WTC11 (cell line): ENCODE measurements at regions not wholly inside any gene's neighbourhood (a gene's known extent, or its start where the extent isn't known, plus 50 kb on each side); places are given as distances from the start of the nearest gene placed in this dataset.

ENCODE experiments used
- ATAC-seq: fragments of 200-7000 bp; cut with Tn5 transposase; 2 replicates; pipeline ENCODE4 v1.10.0; 2021; ENCODE audit warnings: mild to moderate bottlenecking, moderate library complexity
- CTCF ChIA-PET: fragments of 300-600 bp; sonication (Branson Sonifier 250); formaldehyde crosslinking; loops from one replicate; lab custom pipeline; 2021; ENCODE audit warnings: antibody characterized with exemption; lab: Charles Lee
- POLR2A ChIA-PET: fragments of 350-600 bp; sonication (Branson Sonifier 250); formaldehyde crosslinking; loops from one replicate; lab custom pipeline; 2021; ENCODE audit warnings: antibody characterized with exemption; lab: Charles Lee
- DNase-seq: peaks from one replicate; pipeline ENCODE4 v3.0.0; 2021; ENCODE audit warnings: low spot score
- H3K27ac Mint-ChIP-seq: 2 replicates; pipeline ENCODE4 v1.8.0; 2021; ENCODE audit warnings: mixed read lengths
- H3K27me3 Mint-ChIP-seq: 2 replicates; pipeline ENCODE4 v1.8.0; 2021; ENCODE audit warnings: low read depth, mild to moderate bottlenecking, moderate library complexity, mixed read lengths
- H3K36me3 Mint-ChIP-seq: 2 replicates; pipeline ENCODE4 v1.8.0; 2021; ENCODE audit warnings: mixed read lengths
- H3K4me1 Mint-ChIP-seq: 2 replicates; pipeline ENCODE4 v1.8.0; 2022; ENCODE audit warnings: mixed read lengths
- H3K4me3 Mint-ChIP-seq: 2 replicates; pipeline ENCODE4 v1.8.0; 2021; ENCODE audit warnings: mild to moderate bottlenecking, moderate library complexity, mixed read lengths
- H3K9me3 Mint-ChIP-seq: 2 replicates; pipeline ENCODE4 v1.8.0; 2021; ENCODE audit warnings: mixed read lengths
- CREB1 ChIP-seq: sonication (generic); formaldehyde crosslinking; IDR thresholded peaks from 2 replicates; pipeline ENCODE4 v1.8.0; 2023; ENCODE audit warnings: mild to moderate bottlenecking, missing genetic modification reagents
- CREM ChIP-seq: sonication (generic); formaldehyde crosslinking; IDR thresholded peaks from 2 replicates; pipeline ENCODE4 v1.8.1; 2022; ENCODE audit warnings: mild to moderate bottlenecking, missing genetic modification reagents, moderate library complexity
- E2F4 ChIP-seq: sonication (generic); formaldehyde crosslinking; IDR thresholded peaks from 2 replicates; pipeline ENCODE4 v1.8.1; 2022; ENCODE audit warnings: low read depth, mild to moderate bottlenecking, moderate library complexity, missing genetic modification reagents, borderline replicate concordance
- ELF4 ChIP-seq: sonication (generic); formaldehyde crosslinking; IDR thresholded peaks from 2 replicates; pipeline ENCODE4 v1.8.1; 2022; ENCODE audit warnings: low read depth, mild to moderate bottlenecking, moderate library complexity, missing genetic modification reagents
- FOXP1 ChIP-seq: sonication (generic); formaldehyde crosslinking; IDR thresholded peaks from 2 replicates; pipeline ENCODE4 v1.8.0; 2022; ENCODE audit warnings: missing genetic modification reagents, mild to moderate bottlenecking, moderate library complexity, borderline replicate concordance
- FOXP4 ChIP-seq: sonication (generic); formaldehyde crosslinking; IDR thresholded peaks from 2 replicates; pipeline ENCODE4 v1.8.0; 2022; ENCODE audit warnings: mild to moderate bottlenecking, missing genetic modification reagents
- GABPB1 ChIP-seq: sonication (generic); formaldehyde crosslinking; IDR thresholded peaks from 2 replicates; pipeline ENCODE4 v1.8.1; 2023; ENCODE audit warnings: mild to moderate bottlenecking, missing genetic modification reagents
- GRHL2 ChIP-seq: fragments of 250-450 bp; sonication (Bioruptor Pico); IDR thresholded peaks from 2 replicates; pipeline ENCODE4 v1.8.0; 2022; ENCODE audit warnings: mild to moderate bottlenecking, moderate library complexity; ENCODE audit not compliant: insufficient replicate concordance, severe bottlenecking
- IRF1 ChIP-seq: sonication (generic); formaldehyde crosslinking; IDR thresholded peaks from 2 replicates; pipeline ENCODE4 v1.8.0; 2023; ENCODE audit warnings: missing genetic modification reagents
- MAX ChIP-seq: sonication (generic); formaldehyde crosslinking; IDR thresholded peaks from 2 replicates; pipeline ENCODE4 v1.8.0; 2022; ENCODE audit warnings: mild to moderate bottlenecking, missing genetic modification reagents
- NFE2L1 ChIP-seq: sonication (generic); formaldehyde crosslinking; IDR thresholded peaks from 2 replicates; pipeline ENCODE4 v1.8.1; 2023; ENCODE audit warnings: missing genetic modification reagents
- NFYB ChIP-seq: sonication (generic); formaldehyde crosslinking; conservative IDR thresholded peaks from 2 replicates; pipeline ENCODE4 v1.8.0; 2022; ENCODE audit warnings: low read depth, missing genetic modification reagents
- PRDM15 ChIP-seq: sonication (generic); formaldehyde crosslinking; IDR thresholded peaks from 2 replicates; pipeline ENCODE4 v1.8.0; 2022; ENCODE audit warnings: missing genetic modification reagents
- PREB ChIP-seq: sonication (generic); formaldehyde crosslinking; IDR thresholded peaks from 2 replicates; pipeline ENCODE4 v1.8.1; 2022; ENCODE audit warnings: mild to moderate bottlenecking, missing genetic modification reagents, moderate library complexity, borderline replicate concordance
- RORB ChIP-seq: fragments of 250-450 bp; sonication (Bioruptor Pico); IDR thresholded peaks from 2 replicates; pipeline ENCODE4 v1.9.0; 2021; ENCODE audit warnings: mild to moderate bottlenecking
- TCF7 ChIP-seq: sonication (generic); formaldehyde crosslinking; IDR thresholded peaks from 2 replicates; pipeline ENCODE4 v1.8.0; 2022; ENCODE audit warnings: mild to moderate bottlenecking, low read depth, missing genetic modification reagents, moderate library complexity
- TEAD4 ChIP-seq: sonication (generic); formaldehyde crosslinking; IDR thresholded peaks from 2 replicates; pipeline ENCODE4 v1.8.0; 2022; ENCODE audit warnings: mild to moderate bottlenecking, missing genetic modification reagents
- TP53 ChIP-seq: sonication (generic); formaldehyde crosslinking; IDR thresholded peaks from 2 replicates; pipeline ENCODE4 v1.8.1; 2023; ENCODE audit warnings: mild to moderate bottlenecking, missing genetic modification reagents
- USF2 ChIP-seq: sonication (generic); formaldehyde crosslinking; IDR thresholded peaks from 2 replicates; pipeline ENCODE4 v1.8.1; 2023; ENCODE audit warnings: mild to moderate bottlenecking, missing genetic modification reagents, moderate library complexity
- ZBTB43 ChIP-seq: sonication (generic); formaldehyde crosslinking; IDR thresholded peaks from 2 replicates; pipeline ENCODE4 v1.8.1; 2023; ENCODE audit warnings: mild to moderate bottlenecking, missing genetic modification reagents
- ZNF396 ChIP-seq: fragments of 250-450 bp; sonication (Bioruptor Pico); IDR thresholded peaks from 2 replicates; pipeline ENCODE4 v1.8.0; 2021; ENCODE audit warnings: mild to moderate bottlenecking, moderate library complexity, borderline replicate concordance

- TF ChIP-seq PREB (CRISPR knock-in tag) (no peak), GRHL2 (no peak), CREM (no peak), CREB1 (CRISPR knock-in tag) (no peak), USF2 (0 out of 2 replicates have a peak, but pooled peaks have one; percentile 5), ZBTB43 (CRISPR knock-in tag) (0 out of 2 replicates have a peak, but pooled peaks have one; percentile 65), FOXP4 (CRISPR knock-in tag) (no peak), RORB (no peak), MAX (CRISPR knock-in tag) (peak; percentile 68), FOXP1 (CRISPR knock-in tag) (peak; percentile 52; the same call in 1 of the 2 replicates), NFE2L1 (CRISPR knock-in tag) (peak; percentile 78; the same call in 1 of the 2 replicates), GABPB1 (CRISPR knock-in tag) (no peak), ELF4 (CRISPR knock-in tag) (no peak), TEAD4 (CRISPR knock-in tag) (0 out of 2 replicates have a peak, but pooled peaks have one; percentile 6), IRF1 (CRISPR knock-in tag) (no peak)
- TF ChIP-seq, all 79 proteins: peak for 20
These were observed 89.6 kb downstream of the FOXL3 start (continued) for GRCh38 chr7:379456-380138.

GRCh38 chr7:380139-380485 lies 90.1 kb downstream of the FOXL3 start:
- peaks cover 17% of the 10 kb centered on the region for H3K9me3 Mint-ChIP-seq
- CTCF ChIA-PET = no interaction called here
- peaks cover 18% of the 10 kb centered on the region for H3K27me3 Mint-ChIP-seq
- TF ChIP-seq NFE2L1 (CRISPR knock-in tag) = 0 out of 2 replicates have a peak, but pooled peaks have one; percentile 6
- TF ChIP-seq GRHL2 = no peak
- H3K36me3 Mint-ChIP-seq = 0 out of 2 replicates have a peak, but pooled peaks cover 9% of the 10 kb centered on the region
- no peaks in the 10 kb centered on the region; the same call in 1 of the 2 replicates for H3K4me1 Mint-ChIP-seq
- POLR2A ChIA-PET = no interaction called here
- no peak overlapping the region for H3K27ac Mint-ChIP-seq
- no peak for DNase-seq
- peak overlapping the region; percentile 63 for H3K4me3 Mint-ChIP-seq
- peak; percentile 12; the same call in 1 of the 2 replicates for ATAC-seq

- ATAC-seq = no peak
- Mint-ChIP-seq H3K4me3 (no peak overlapping the region), H3K27ac (no peak overlapping the region), H3K4me1 (no peaks in the 10 kb centered on the region; the same call in 1 of the 2 replicates), H3K9me3 (peaks cover 17% of the 10 kb centered on the region), H3K27me3 (peaks cover 22% of the 10 kb centered on the region), H3K36me3 (0 out of 2 replicates have a peak, but pooled peaks cover 9% of the 10 kb centered on the region)
- no peak for DNase-seq
- ChIA-PET POLR2A (no interaction called here), CTCF (no interaction called here)
- no peak for TF ChIP-seq TP53 (CRISPR knock-in tag)
- TF ChIP-seq PRDM15 = no peak
- TF ChIP-seq TCF7 = no peak
- no peak for TF ChIP-seq NFYB (CRISPR knock-in tag)
- TF ChIP-seq E2F4 = no peak
- no peak for TF ChIP-seq ZNF396 (CRISPR knock-in tag)
- no peak for TF ChIP-seq CREM
These were observed 90.8 kb downstream of the FOXL3 start for GRCh38 chr7:380711-381210.
